ENCODE measurements at regions not wholly inside any gene's neighbourhood (a gene's known extent, or its start where the extent isn't known, plus 50 kb on each side); places are given as distances from the start of the nearest gene placed in this dataset.

DNA sequence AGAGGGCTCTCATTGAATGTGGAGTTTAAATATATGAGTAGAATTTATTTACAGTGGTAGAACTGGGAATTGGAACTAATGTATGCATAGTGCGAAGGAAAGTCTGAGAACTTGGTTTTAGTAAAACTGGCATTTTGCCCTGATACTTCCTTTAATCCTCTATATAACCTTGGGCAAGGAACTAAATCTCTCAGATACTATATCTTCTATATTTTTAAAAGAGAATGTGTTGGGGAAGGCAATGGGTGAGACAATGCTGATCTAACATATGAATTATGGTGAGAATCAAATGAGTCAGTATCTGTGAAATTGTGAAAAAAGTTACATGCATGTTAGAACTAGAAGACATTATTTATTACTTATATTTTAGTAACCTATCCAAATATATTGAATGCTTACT, 2109.4 kb upstream of the PIK3C3 start:
- no peak for TF ChIP-seq EZH2phosphoT487 (IDR thresholded peaks at IDR 0.05; ENCODE audit: borderline replicate concordance, low read length)
- TF ChIP-seq, protein P1, sequence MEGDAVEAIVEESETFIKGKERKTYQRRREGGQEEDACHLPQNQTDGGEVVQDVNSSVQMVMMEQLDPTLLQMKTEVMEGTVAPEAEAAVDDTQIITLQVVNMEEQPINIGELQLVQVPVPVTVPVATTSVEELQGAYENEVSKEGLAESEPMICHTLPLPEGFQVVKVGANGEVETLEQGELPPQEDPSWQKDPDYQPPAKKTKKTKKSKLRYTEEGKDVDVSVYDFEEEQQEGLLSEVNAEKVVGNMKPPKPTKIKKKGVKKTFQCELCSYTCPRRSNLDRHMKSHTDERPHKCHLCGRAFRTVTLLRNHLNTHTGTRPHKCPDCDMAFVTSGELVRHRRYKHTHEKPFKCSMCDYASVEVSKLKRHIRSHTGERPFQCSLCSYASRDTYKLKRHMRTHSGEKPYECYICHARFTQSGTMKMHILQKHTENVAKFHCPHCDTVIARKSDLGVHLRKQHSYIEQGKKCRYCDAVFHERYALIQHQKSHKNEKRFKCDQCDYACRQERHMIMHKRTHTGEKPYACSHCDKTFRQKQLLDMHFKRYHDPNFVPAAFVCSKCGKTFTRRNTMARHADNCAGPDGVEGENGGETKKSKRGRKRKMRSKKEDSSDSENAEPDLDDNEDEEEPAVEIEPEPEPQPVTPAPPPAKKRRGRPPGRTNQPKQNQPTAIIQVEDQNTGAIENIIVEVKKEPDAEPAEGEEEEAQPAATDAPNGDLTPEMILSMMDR (conservative IDR thresholded peaks at IDR 0.05; ENCODE audit: low read depth, low read length), result no peak
- no peak for TF ChIP-seq EZH2 (IDR thresholded peaks at IDR 0.05; ENCODE audit: low read length, unreplicated experiment)
